Upper lobe of left lung (tissue), 6 donors: ENCODE measurements at regions not wholly inside any gene's neighbourhood (a gene's known extent, or its start where the extent isn't known, plus 50 kb on each side); places are given as distances from the start of the nearest gene placed in this dataset.
"Not testable (repeated sequence)": the region's sequence is repeated elsewhere in the genome, so short reads cannot be mapped to it uniquely, and the experiment has no call there.

Experiments
- ATAC-seq, 2 donors: fragments of 200-7000 bp; cut with Tn5 transposase; one replicate each; pipeline ENCODE4 v1.9.1; 2022; ENCODE audit warnings: mild to moderate bottlenecking in 2 of 2, moderate library complexity in 2 of 2; ENCODE audit not compliant: low FRiP score in 2 of 2
- DNase-seq, 2 donors: peaks; one replicate each; pipeline ENCODE4 v3.0.0-alpha.2; 2019 to 2020
- H3K27ac ChIP-seq, 4 donors: fragments of 200-600 bp; sonication (generic); one replicate each; pipeline ENCODE4 v1.5.1; 2016 to 2019
- H3K27me3 ChIP-seq, 4 donors: fragments of 200-600 bp; sonication (generic); one replicate each; pipeline ENCODE4 v1.5.1; 2017 to 2019
- H3K36me3 ChIP-seq, 4 donors: fragments of 200-600 bp; sonication (generic); one replicate each; pipeline ENCODE4 v1.5.1; 2016 to 2019
- H3K4me1 ChIP-seq, 4 donors: fragments of 200-600 bp; sonication (generic); one replicate each; pipeline ENCODE4 v1.5.1; 2018 to 2019
- H3K4me3 ChIP-seq, 4 donors: fragments of 200-600 bp; sonication (generic); one replicate each; pipeline ENCODE4 v1.5.1; 2017 to 2019; ENCODE audit warnings: mild to moderate bottlenecking in 2 of 4, moderate library complexity in 1 of 4
- H3K9me3 ChIP-seq, 4 donors: fragments of 200-600 bp; sonication (generic); one replicate each; pipeline ENCODE4 v1.5.1; 2018 to 2019
- CTCF ChIP-seq, 6 experiments: fragments of 450-650 bp in 4 of 6; fragments of 200-600 bp in 2 of 6; sonication (generic) in 2 of 6; IDR thresholded peaks; one replicate each; pipeline ENCODE4 v1.5.1; 2016 to 2019; ENCODE audit warnings: antibody characterized with exemption in 6 of 6
- EP300 ChIP-seq, 4 donors: sonication (generic); formaldehyde crosslinking; IDR thresholded peaks; one replicate each; pipeline ENCODE4 v1.5.1; 2017; ENCODE audit warnings: antibody characterized with exemption in 4 of 4, control low read depth in 2 of 4
- POLR2A ChIP-seq, 4 donors: fragments of 450-650 bp; IDR thresholded peaks; one replicate each; pipeline ENCODE4 v1.5.1; 2016 to 2017; ENCODE audit warnings: antibody characterized with exemption in 4 of 4, mild to moderate bottlenecking in 2 of 4
- POLR2AphosphoS5 ChIP-seq, 2 donors: sonication (generic); formaldehyde crosslinking; IDR thresholded peaks; one replicate each; pipeline ENCODE4 v1.5.1; 2017; ENCODE audit warnings: antibody characterized with exemption in 2 of 2
- WGBS, 2 donors: methylation state at CpG; one replicate each; pipeline ENCODE4 v1.1.5; 2017 to 2018; 5-methylcytosine and 5-hydroxymethylcytosine counted together
- donor health status: DM: no; HTN: no; CAD: no; lungs with moderate emphysema.
- donor health status: DM: no; HTN: yes; CAD: no; lungs with severe emphysema.

GRCh38 chr10:23850631-23851030 is 358.3 kb upstream of the KIAA1217 start:
- H3K27ac ChIP-seq = no peak overlapping the region
- H3K9me3 ChIP-seq = no peaks in the 10 kb centered on the region
- no peak overlapping the region for H3K4me3 ChIP-seq
- DNase-seq = no peak
- 57 to 72% methylated on average over 2 of the region's 2 CpGs for WGBS, 2 donors
- H3K27me3 ChIP-seq = no peaks in the 10 kb centered on the region
- no peak for TF ChIP-seq CTCF (IDR thresholded peaks at IDR 0.05)
- TF ChIP-seq POLR2AphosphoS5 (IDR thresholded peaks at IDR 0.05) = no peak
- ATAC-seq = no peak
- H3K36me3 ChIP-seq = no peaks in the 10 kb centered on the region
- no peaks in the 10 kb centered on the region for H3K4me1 ChIP-seq

- no peaks in the 10 kb centered on the region for H3K4me1 ChIP-seq
- no peaks in the 10 kb centered on the region for H3K9me3 ChIP-seq
- no peak overlapping the region for H3K27ac ChIP-seq
- TF ChIP-seq CTCF (IDR thresholded peaks at IDR 0.05) (no peak), EP300 (IDR thresholded peaks at IDR 0.05) (no peak), POLR2A (IDR thresholded peaks at IDR 0.05) (no peak), POLR2AphosphoS5 (IDR thresholded peaks at IDR 0.05) (no peak)
- 72 to 83% methylated on average over 1 of the region's 1 CpG for WGBS, 2 donors
- no peak overlapping the region for H3K4me3 ChIP-seq
- H3K27me3 ChIP-seq = no peaks in the 10 kb centered on the region
- DNase-seq (no peak), ATAC-seq (no peak)
- H3K36me3 ChIP-seq = no peaks in the 10 kb centered on the region
These were observed 349.3 kb upstream of the KIAA1217 start for GRCh38 chr10:23859598-23859997.

DNA sequence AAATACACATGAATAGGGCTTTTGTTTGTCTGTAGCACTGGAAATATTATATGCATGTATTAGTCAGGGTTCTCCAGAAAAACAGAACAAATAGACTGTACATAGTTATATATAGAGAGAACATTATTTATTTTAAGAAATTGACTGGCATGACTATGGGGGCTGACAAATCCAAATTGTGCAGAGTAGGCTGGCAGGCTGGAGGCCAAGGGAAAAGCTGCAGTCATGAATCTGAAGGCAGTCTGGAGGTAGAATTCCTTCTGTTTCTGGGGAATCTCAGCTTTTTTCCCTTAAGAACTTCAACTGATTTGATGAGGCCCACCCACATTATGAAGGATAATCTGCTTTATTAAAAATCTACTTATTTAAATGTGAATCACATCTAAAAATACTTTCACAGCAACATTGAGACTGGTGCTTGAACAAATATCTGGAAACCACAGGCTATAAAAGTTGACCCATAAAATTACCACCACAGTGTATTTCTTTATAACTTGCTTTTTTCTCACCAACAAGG is 344.2 kb upstream of the KIAA1217 start:
- no peaks in the 10 kb centered on the region for H3K27me3 ChIP-seq
- DNase-seq = no peak
- TF ChIP-seq POLR2A (IDR thresholded peaks at IDR 0.05) = no peak
- TF ChIP-seq CTCF (IDR thresholded peaks at IDR 0.05) = no peak
- TF ChIP-seq EP300 (IDR thresholded peaks at IDR 0.05) = no peak
- no peak for TF ChIP-seq POLR2AphosphoS5 (IDR thresholded peaks at IDR 0.05)
- H3K36me3 ChIP-seq = no peaks in the 10 kb centered on the region
- no peaks in the 10 kb centered on the region for H3K4me1 ChIP-seq
- H3K27ac ChIP-seq = no peak overlapping the region
- no peaks in the 10 kb centered on the region for H3K9me3 ChIP-seq
- ATAC-seq = no peak
- no peak overlapping the region for H3K4me3 ChIP-seq

GRCh38 chr10:23866985-23867384 is 342.0 kb upstream of the KIAA1217 start:
- DNase-seq, H3K36me3 ChIP-seq, H3K4me1 ChIP-seq, H3K27me3 ChIP-seq, H3K27ac ChIP-seq, H3K4me3 ChIP-seq, H3K9me3 ChIP-seq, ATAC-seq: not testable (repeated sequence)
- 91 to 96% methylated on average over 4 to 5 of the region's 5 CpGs for WGBS, 2 donors

DNA sequence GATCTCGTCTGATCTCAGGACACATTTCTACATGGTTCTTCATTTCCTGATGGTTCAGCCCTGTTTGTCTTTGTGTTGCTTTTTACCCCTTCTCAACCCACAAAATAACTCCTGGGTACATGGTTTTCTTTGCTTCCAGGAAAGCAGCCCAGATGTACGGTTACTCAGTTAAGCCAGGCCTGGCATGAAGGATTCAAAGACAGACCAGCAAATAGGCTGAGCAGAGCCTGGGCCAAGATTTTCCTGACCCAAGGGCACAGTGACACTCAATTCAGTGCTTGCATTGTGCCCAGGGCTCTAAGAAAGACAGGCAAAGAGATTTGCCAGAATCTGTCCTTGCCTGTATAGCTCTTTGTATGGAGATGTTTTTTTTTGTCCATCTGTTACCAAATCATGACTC is 340.8 kb upstream of the KIAA1217 start:
- 83 to 86% methylated on average over 2 of the region's 2 CpGs for WGBS, 2 donors
- Histone ChIP-seq H3K36me3 (no peaks in the 10 kb centered on the region), H3K4me1 (no peaks in the 10 kb centered on the region), H3K4me3 (no peak overlapping the region), H3K27me3 (no peaks in the 10 kb centered on the region), H3K9me3 (no peaks in the 10 kb centered on the region), H3K27ac (no peak overlapping the region)
- no peak for ATAC-seq
- TF ChIP-seq CTCF (IDR thresholded peaks at IDR 0.05) (no peak), POLR2A (IDR thresholded peaks at IDR 0.05) (no peak), EP300 (IDR thresholded peaks at IDR 0.05) (no peak), POLR2AphosphoS5 (IDR thresholded peaks at IDR 0.05) (no peak)
- DNase-seq = no peak
